K562 (cell line): ENCODE measurements at regions not wholly inside any gene's neighbourhood (a gene's known extent, or its start where the extent isn't known, plus 50 kb on each side); places are given as distances from the start of the nearest gene placed in this dataset.

Experiments used
- ATAC-seq: fragments of 200-7000 bp; cut with Tn5 transposase; 3 replicates; pipeline ENCODE4 v1.9.1; 2020; ENCODE audit warnings: moderate library complexity
- BruUV-seq: library from RNA; stranded (reverse); fragments of 400-500 nt; replicated peaks from 2 replicates; lab custom pipeline; 2021; lab: Mats Ljungman, UMichigan
- CTCF ChIA-PET: fragments of 300-600 bp; formaldehyde crosslinking; extraction: SDS; loops from one replicate; lab custom pipeline; 2021; ENCODE audit warnings: low intra/inter-chr PET ratio; lab: Yijun Ruan, JAX
- POLR2A ChIA-PET: fragments of 300-600, 350-650 bp; sonication (Branson Sonifier 250); formaldehyde crosslinking; extraction: SDS; loops from one replicate; lab custom pipeline; 2021; ENCODE audit warnings: antibody characterized with exemption, inconsistent platforms; lab: Yijun Ruan, JAX
- DNase-seq, 4 experiments: peaks; one replicate each; pipeline versions ENCODE4 v3.0.0 to v3.0.0-alpha.2; 2011 to 2018; ENCODE audit warnings: low spot score in 3 of 4, mixed read lengths in 3 of 4; ENCODE audit errors: extremely low read depth in 1 of 4
- FAIRE-seq: peaks from 2 replicates; lab custom pipeline; 2011; peaks lifted over from hg19 to GRCh38; lab: Jason Lieb, UNC
- H2AFZ ChIP-seq: 2 replicates; pipeline ENCODE4 v1.6.0; 2011; ENCODE audit warnings: low read depth, low read length, control low read depth, inconsistent platforms
- H3K27ac ChIP-seq: fragments of 200-600 bp; 3 replicates; pipeline ENCODE4 v1.8.0; 2011; ENCODE audit warnings: low read depth, mild to moderate bottlenecking, control low read depth, inconsistent platforms, low read length, moderate library complexity, mixed read lengths; ENCODE audit errors: extremely low read depth
- H3K27me3 ChIP-seq, 2 experiments: fragments of 300-600 bp in 1 of 2; 2 replicates in 1 of 2; 3 replicates in 1 of 2; pipeline versions ENCODE4 v1.6.0 to v1.8.0; 2011; ENCODE audit warnings: inconsistent platforms in 2 of 2, low read length in 2 of 2, mild to moderate bottlenecking in 1 of 2, mixed read lengths in 1 of 2, moderate library complexity in 1 of 2; ENCODE audit not compliant: control insufficient read depth in 2 of 2, insufficient read depth in 2 of 2
- H3K36me3 ChIP-seq: fragments of 300-600 bp; 3 replicates; pipeline ENCODE4 v1.8.0; 2011; ENCODE audit warnings: mild to moderate bottlenecking, low read length, inconsistent platforms; ENCODE audit not compliant: control insufficient read depth, insufficient read depth
- H3K4me1 ChIP-seq, 2 experiments: fragments of 200-600 bp in 1 of 2; replicated peaks in 1 of 2; 2 replicates in 1 of 2; 3 replicates in 1 of 2; pipeline versions ENCODE4 v1.5.1 to v1.8.0; 2011; ENCODE audit warnings: inconsistent platforms in 2 of 2, low read length in 2 of 2, mild to moderate bottlenecking in 1 of 2, mixed read lengths in 1 of 2, moderate library complexity in 1 of 2; ENCODE audit not compliant: control insufficient read depth in 2 of 2, insufficient read depth in 2 of 2
- H3K4me2 ChIP-seq: 2 replicates; pipeline ENCODE4 v1.6.1; 2011; ENCODE audit warnings: low read length, control low read depth, inconsistent platforms, mixed read lengths; ENCODE audit not compliant: insufficient read depth
- H3K4me3 ChIP-seq: fragments of 200-600 bp; sonication (generic), shearing (Covaris generic); 2 replicates; pipeline ENCODE4 v1.5.1; 2016; ENCODE audit warnings: control low read depth, inconsistent platforms
- H3K79me2 ChIP-seq: fragments of 200-600 bp; 3 replicates; pipeline ENCODE4 v1.8.0; 2011; ENCODE audit warnings: low read length, inconsistent platforms; ENCODE audit not compliant: control insufficient read depth, insufficient read depth
- H3K9ac ChIP-seq, 2 experiments: 2 replicates each; pipeline versions ENCODE4 v1.6.0 to v1.6.1; 2011; ENCODE audit warnings: low read depth in 2 of 2, low read length in 2 of 2, control low read depth in 1 of 2, inconsistent platforms in 1 of 2, mild to moderate bottlenecking in 1 of 2, mixed read lengths in 1 of 2; ENCODE audit not compliant: insufficient read depth in 1 of 2
- H3K9me1 ChIP-seq: one replicate; pipeline ENCODE4 v1.6.0; 2011; ENCODE audit warnings: inconsistent platforms, mild to moderate bottlenecking, low read length, moderate library complexity; ENCODE audit not compliant: control insufficient read depth, insufficient read depth
- H3K9me3 ChIP-seq: replicated peaks from 2 replicates; pipeline ENCODE4 v1.5.1; 2011; ENCODE audit warnings: low read depth, low read length, inconsistent platforms; ENCODE audit not compliant: control insufficient read depth, insufficient read depth
- H4K20me1 ChIP-seq: replicated peaks from 2 replicates; pipeline ENCODE4 v1.6.1; 2011; ENCODE audit warnings: low read length, inconsistent platforms, mixed read lengths; ENCODE audit not compliant: control insufficient read depth, insufficient read depth
- ASH1L ChIP-seq: fragments of 450-650 bp; IDR thresholded peaks from 2 replicates; pipeline ENCODE4 v1.6.1; 2018; ENCODE audit warnings: borderline replicate concordance, mild to moderate bottlenecking, low read depth; ENCODE audit not compliant: partially characterized antibody
- CBFA2T2 ChIP-seq: fragments of 450-650 bp; conservative IDR thresholded peaks from 2 replicates; pipeline ENCODE4 v1.6.1; 2017; ENCODE audit warnings: mild to moderate bottlenecking
- ELF4 ChIP-seq: fragments of 450-650 bp; formaldehyde crosslinking; IDR thresholded peaks from 2 replicates; pipeline ENCODE4 v1.4.0; 2022; ENCODE audit warnings: missing genetic modification characterization
- HES1 ChIP-seq: fragments of 450-650 bp; IDR thresholded peaks from 2 replicates; pipeline ENCODE4 v1.6.1; 2016; ENCODE audit warnings: low read depth, mild to moderate bottlenecking, moderate library complexity
- ILK ChIP-seq: fragments of 450-650 bp; IDR thresholded peaks from 2 replicates; pipeline ENCODE4 v1.6.1; 2016; ENCODE audit warnings: missing genetic modification characterization, low read depth, mild to moderate bottlenecking, missing compliant biosample characterization, moderate library complexity, borderline replicate concordance
- MEF2D ChIP-seq: conservative IDR thresholded peaks from 2 replicates; pipeline ENCODE4 v1.6.1; 2016; ENCODE audit warnings: low read depth, missing genetic modification characterization, missing compliant biosample characterization
- REST ChIP-seq, 2 experiments: fragments of 450-650 bp; formaldehyde crosslinking in 1 of 2; IDR thresholded peaks; 2 replicates each; pipeline versions ENCODE4 v1.4.0 to v1.6.1; 2014 to 2020; ENCODE audit warnings: mild to moderate bottlenecking in 2 of 2, borderline replicate concordance in 1 of 2, low read depth in 1 of 2
- RFX7 ChIP-seq: fragments of 250-450 bp; sonication (Bioruptor Pico); IDR thresholded peaks from 2 replicates; pipeline ENCODE4 v1.5.1; 2021; ENCODE audit warnings: mild to moderate bottlenecking
- SRSF1 ChIP-seq: fragments of 200-400 bp; formaldehyde crosslinking; IDR thresholded peaks from 2 replicates; pipeline ENCODE4 v1.6.1; 2017; ENCODE audit warnings: mild to moderate bottlenecking, low read depth, low read length, moderate library complexity
- TAF9B ChIP-seq: fragments of 450-650 bp; IDR thresholded peaks from 2 replicates; pipeline ENCODE4 v1.6.1; 2018; ENCODE audit warnings: mild to moderate bottlenecking; ENCODE audit not compliant: partially characterized antibody
- TCF7L2 ChIP-seq: fragments of 150-350 bp; IDR thresholded peaks from 2 replicates; pipeline ENCODE4 v1.6.1; 2016; ENCODE audit warnings: low read depth, mild to moderate bottlenecking, low read length, moderate library complexity
- ZNF583 ChIP-seq: fragments of 250-450 bp; sonication (Bioruptor Pico); IDR thresholded peaks from 2 replicates; pipeline ENCODE4 v1.4.0; 2020
- WGBS: fragments of 100-300 bp; shearing (Covaris generic); methylation state at CpG from one replicate; pipeline ENCODE4 v1.1.6; 2016; ENCODE audit warnings: low coverage, mixed read lengths; ENCODE audit not compliant: insufficient coverage; ENCODE audit errors: missing lambda C conversion rate; 5-methylcytosine and 5-hydroxymethylcytosine counted together
- in situ Hi-C: fragments of 300-500 bp; cut with MboI; formaldehyde crosslinking; loops from 4 replicates; pipeline ENCODE4 v1.15.0; 2018; ENCODE audit warnings: inconsistent platforms, mixed read lengths
- intact Hi-C: fragments of 100-400 bp; cut with micrococcal nuclease; formaldehyde crosslinking; loops from 2 replicates; pipeline ENCODE4 v1.14.2; 2022

- TF ChIP-seq TAF9B (no peak), ZNF583 (no peak), RFX7 (CRISPR knock-in tag) (no peak), SRSF1 (no peak), TCF7L2 (no peak), ASH1L (no peak), MEF2D (no peak), ILK (no peak)
Measured at GRCh38 chr4:148849581-148849980, 407.4 kb upstream of the NR3C2 start (continued).

GRCh38 chr4:148847544-148848255 lies 405.5 kb upstream of the NR3C2 start:
- ATAC-seq, result no peak
- intact Hi-C loops (no loop called here), in situ Hi-C loops (no loop called here)
- H3K4me1 ChIP-seq, result no peaks in the 10 kb centered on the region
- 2% methylated on average over 10 of the region's 10 CpGs for WGBS
- H3K9me1 ChIP-seq, result no peaks in the 10 kb centered on the region
- H3K4me3 ChIP-seq, result no peak overlapping the region
- BruUV-seq, result no TSS peak
- ChIA-PET CTCF (no interaction called here), POLR2A (no interaction called here)
- H3K4me2 ChIP-seq, result no peak overlapping the region
- no peaks in the 10 kb centered on the region for H3K79me2 ChIP-seq
- no peak for FAIRE-seq
- TF ChIP-seq ELF4 (CRISPR knock-in tag), result no peak
- no peak for TF ChIP-seq REST (IDR thresholded peaks at IDR 0.05; ENCODE audit: borderline replicate concordance)
- no peak for TF ChIP-seq REST (CRISPR knock-in tag; IDR thresholded peaks at IDR 0.05; ENCODE audit: low read depth)
- TF ChIP-seq CBFA2T2, result no peak
- no peak for TF ChIP-seq HES1
- no peaks in the 10 kb centered on the region for H3K36me3 ChIP-seq
- no peaks in the 10 kb centered on the region for H3K9me3 ChIP-seq
- H3K27me3 ChIP-seq, result no peaks in the 10 kb centered on the region
- H2AFZ ChIP-seq, result no peak overlapping the region
- H3K9ac ChIP-seq, result no peak overlapping the region
- DNase-seq, result no peak
- no peaks in the 10 kb centered on the region for H4K20me1 ChIP-seq
- no peak overlapping the region for H3K27ac ChIP-seq
